Upper lobe of left lung (tissue), 6 donors: ENCODE measurements at regions not wholly inside any gene's neighbourhood (a gene's known extent, or its start where the extent isn't known, plus 50 kb on each side); places are given as distances from the start of the nearest gene placed in this dataset.

Experiments
- ATAC-seq, 2 donors: fragments of 200-7000 bp; cut with Tn5 transposase; one replicate each; pipeline ENCODE4 v1.9.1; 2022; ENCODE audit warnings: mild to moderate bottlenecking in 2 of 2, moderate library complexity in 2 of 2; ENCODE audit not compliant: low FRiP score in 2 of 2
- DNase-seq, 2 donors: peaks; one replicate each; pipeline ENCODE4 v3.0.0-alpha.2; 2019 to 2020
- H3K27ac ChIP-seq, 4 donors: fragments of 200-600 bp; sonication (generic); one replicate each; pipeline ENCODE4 v1.5.1; 2016 to 2019
- H3K27me3 ChIP-seq, 4 donors: fragments of 200-600 bp; sonication (generic); one replicate each; pipeline ENCODE4 v1.5.1; 2017 to 2019
- H3K36me3 ChIP-seq, 4 donors: fragments of 200-600 bp; sonication (generic); one replicate each; pipeline ENCODE4 v1.5.1; 2016 to 2019
- H3K4me1 ChIP-seq, 4 donors: fragments of 200-600 bp; sonication (generic); one replicate each; pipeline ENCODE4 v1.5.1; 2018 to 2019
- H3K4me3 ChIP-seq, 4 donors: fragments of 200-600 bp; sonication (generic); one replicate each; pipeline ENCODE4 v1.5.1; 2017 to 2019; ENCODE audit warnings: mild to moderate bottlenecking in 2 of 4, moderate library complexity in 1 of 4
- H3K9me3 ChIP-seq, 4 donors: fragments of 200-600 bp; sonication (generic); one replicate each; pipeline ENCODE4 v1.5.1; 2018 to 2019
- EP300 ChIP-seq, 4 donors: sonication (generic); formaldehyde crosslinking; IDR thresholded peaks; one replicate each; pipeline ENCODE4 v1.5.1; 2017; ENCODE audit warnings: antibody characterized with exemption in 4 of 4, control low read depth in 2 of 4
- POLR2A ChIP-seq, 4 donors: fragments of 450-650 bp; IDR thresholded peaks; one replicate each; pipeline ENCODE4 v1.5.1; 2016 to 2017; ENCODE audit warnings: antibody characterized with exemption in 4 of 4, mild to moderate bottlenecking in 2 of 4
- POLR2AphosphoS5 ChIP-seq, 2 donors: sonication (generic); formaldehyde crosslinking; IDR thresholded peaks; one replicate each; pipeline ENCODE4 v1.5.1; 2017; ENCODE audit warnings: antibody characterized with exemption in 2 of 2
- WGBS, 2 donors: methylation state at CpG; one replicate each; pipeline ENCODE4 v1.1.5; 2017 to 2018; 5-methylcytosine and 5-hydroxymethylcytosine counted together
- TF ChIP-seq, protein P1 (sequence below), 6 experiments: fragments of 450-650 bp in 4 of 6; fragments of 200-600 bp in 2 of 6; sonication (generic) in 2 of 6; IDR thresholded peaks; one replicate each; pipeline ENCODE4 v1.5.1; 2016 to 2019; ENCODE audit warnings: antibody characterized with exemption in 6 of 6
- donor health status: DM: no; HTN: no; CAD: no; lungs with moderate emphysema.
- donor health status: DM: no; HTN: yes; CAD: no; lungs with severe emphysema.

- DNase-seq (no peak), ATAC-seq (no peak)
- WGBS, 2 donors = 19 to 24% methylated on average over 1 of the region's 1 CpG
- Histone ChIP-seq H3K4me1 (no peaks in the 10 kb centered on the region), H3K36me3 (no peaks in the 10 kb centered on the region), H3K4me3 (no peak overlapping the region), H3K27me3 (no peaks in the 10 kb centered on the region), H3K9me3 (no peaks in the 10 kb centered on the region), H3K27ac (no peak overlapping the region)
- TF ChIP-seq EP300 (IDR thresholded peaks at IDR 0.05) (no peak), POLR2AphosphoS5 (IDR thresholded peaks at IDR 0.05) (no peak), POLR2A (IDR thresholded peaks at IDR 0.05) (no peak)
- TF ChIP-seq, protein P1, sequence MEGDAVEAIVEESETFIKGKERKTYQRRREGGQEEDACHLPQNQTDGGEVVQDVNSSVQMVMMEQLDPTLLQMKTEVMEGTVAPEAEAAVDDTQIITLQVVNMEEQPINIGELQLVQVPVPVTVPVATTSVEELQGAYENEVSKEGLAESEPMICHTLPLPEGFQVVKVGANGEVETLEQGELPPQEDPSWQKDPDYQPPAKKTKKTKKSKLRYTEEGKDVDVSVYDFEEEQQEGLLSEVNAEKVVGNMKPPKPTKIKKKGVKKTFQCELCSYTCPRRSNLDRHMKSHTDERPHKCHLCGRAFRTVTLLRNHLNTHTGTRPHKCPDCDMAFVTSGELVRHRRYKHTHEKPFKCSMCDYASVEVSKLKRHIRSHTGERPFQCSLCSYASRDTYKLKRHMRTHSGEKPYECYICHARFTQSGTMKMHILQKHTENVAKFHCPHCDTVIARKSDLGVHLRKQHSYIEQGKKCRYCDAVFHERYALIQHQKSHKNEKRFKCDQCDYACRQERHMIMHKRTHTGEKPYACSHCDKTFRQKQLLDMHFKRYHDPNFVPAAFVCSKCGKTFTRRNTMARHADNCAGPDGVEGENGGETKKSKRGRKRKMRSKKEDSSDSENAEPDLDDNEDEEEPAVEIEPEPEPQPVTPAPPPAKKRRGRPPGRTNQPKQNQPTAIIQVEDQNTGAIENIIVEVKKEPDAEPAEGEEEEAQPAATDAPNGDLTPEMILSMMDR (IDR thresholded peaks at IDR 0.05) = no peak
Observed at GRCh38 chr3:182220013-182220412, 508.3 kb downstream of the SOX2 start.

- H3K9me3 ChIP-seq = no peaks in the 10 kb centered on the region
- ATAC-seq = no peak
- no peak for DNase-seq
- 82 to 91% methylated on average over 1 of the region's 1 CpG for WGBS, 2 donors
- no peak for TF ChIP-seq POLR2AphosphoS5 (IDR thresholded peaks at IDR 0.05)
- TF ChIP-seq EP300 (IDR thresholded peaks at IDR 0.05) = no peak
- TF ChIP-seq POLR2A (IDR thresholded peaks at IDR 0.05) = no peak
- TF ChIP-seq, protein P1 (IDR thresholded peaks at IDR 0.05) = no peak
- no peaks in the 10 kb centered on the region for H3K27me3 ChIP-seq
- no peak overlapping the region for H3K27ac ChIP-seq
- no peaks in the 10 kb centered on the region for H3K4me1 ChIP-seq
- H3K36me3 ChIP-seq = no peaks in the 10 kb centered on the region
- no peak overlapping the region for H3K4me3 ChIP-seq
Observed at GRCh38 chr3:182220471-182220870, 508.7 kb downstream of the SOX2 start.

DNA sequence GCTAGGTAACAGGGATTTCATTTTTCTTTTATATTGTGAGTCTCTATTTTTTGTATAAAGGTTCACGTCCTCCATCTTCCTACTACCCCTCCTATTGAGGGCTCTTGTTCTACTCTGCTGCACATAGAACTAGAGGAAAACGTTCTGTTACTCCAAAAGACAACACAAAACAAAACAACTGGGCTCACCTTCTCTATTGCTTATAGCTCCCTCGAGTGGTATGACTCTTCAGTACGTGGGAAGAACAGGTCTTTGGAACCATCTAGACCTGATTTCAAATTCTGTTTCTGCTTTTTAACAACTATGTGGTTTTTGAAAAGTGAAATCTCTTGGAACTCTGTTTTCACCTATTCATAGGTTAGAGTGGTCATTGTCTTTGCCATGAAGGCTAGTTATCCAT is 515.3 kb downstream of the SOX2 start:
- Histone ChIP-seq H3K4me1 (no peaks in the 10 kb centered on the region), H3K9me3 (no peaks in the 10 kb centered on the region), H3K4me3 (no peak overlapping the region), H3K36me3 (no peaks in the 10 kb centered on the region), H3K27ac (no peak overlapping the region), H3K27me3 (no peaks in the 10 kb centered on the region)
- DNase-seq (no peak), ATAC-seq (no peak)
- 53 to 65% methylated on average over 4 of the region's 4 CpGs for WGBS, 2 donors
- no peak for TF ChIP-seq POLR2AphosphoS5 (IDR thresholded peaks at IDR 0.05)
- TF ChIP-seq POLR2A (IDR thresholded peaks at IDR 0.05) = no peak
- TF ChIP-seq, protein P1 (IDR thresholded peaks at IDR 0.05) = no peak
- TF ChIP-seq EP300 (IDR thresholded peaks at IDR 0.05) = no peak

DNA sequence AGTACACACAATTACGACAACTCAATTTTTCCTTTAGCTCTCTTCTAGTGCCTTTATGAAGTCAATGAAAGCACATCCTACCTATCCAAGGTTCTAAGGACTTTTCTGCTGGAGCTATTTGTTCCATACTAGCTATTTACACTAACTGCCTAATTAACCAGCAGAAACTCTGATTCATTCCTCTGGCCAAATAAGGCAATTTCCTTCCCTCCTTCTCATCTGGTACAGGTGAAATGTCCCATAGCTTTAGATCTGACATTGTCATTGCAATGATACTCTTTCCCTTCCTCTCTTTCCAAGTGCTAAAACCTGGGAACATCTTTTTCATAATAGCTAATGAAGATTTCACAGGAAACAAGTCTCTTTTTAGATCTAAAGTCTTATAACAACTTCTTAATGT is 521.7 kb downstream of the SOX2 start:
- Histone ChIP-seq H3K9me3 (no peaks in the 10 kb centered on the region), H3K27ac (no peak overlapping the region), H3K4me1 (no peaks in the 10 kb centered on the region), H3K36me3 (no peaks in the 10 kb centered on the region), H3K27me3 (no peaks in the 10 kb centered on the region), H3K4me3 (no peak overlapping the region)
- DNase-seq = no peak
- TF ChIP-seq, protein P1 (IDR thresholded peaks at IDR 0.05) = no peak
- TF ChIP-seq POLR2AphosphoS5 (IDR thresholded peaks at IDR 0.05) = no peak
- TF ChIP-seq EP300 (IDR thresholded peaks at IDR 0.05) = no peak
- TF ChIP-seq POLR2A (IDR thresholded peaks at IDR 0.05) = no peak
- ATAC-seq = no peak
- WGBS, 2 donors = 97 to 100% methylated on average over 1 of the region's 1 CpG

DNA sequence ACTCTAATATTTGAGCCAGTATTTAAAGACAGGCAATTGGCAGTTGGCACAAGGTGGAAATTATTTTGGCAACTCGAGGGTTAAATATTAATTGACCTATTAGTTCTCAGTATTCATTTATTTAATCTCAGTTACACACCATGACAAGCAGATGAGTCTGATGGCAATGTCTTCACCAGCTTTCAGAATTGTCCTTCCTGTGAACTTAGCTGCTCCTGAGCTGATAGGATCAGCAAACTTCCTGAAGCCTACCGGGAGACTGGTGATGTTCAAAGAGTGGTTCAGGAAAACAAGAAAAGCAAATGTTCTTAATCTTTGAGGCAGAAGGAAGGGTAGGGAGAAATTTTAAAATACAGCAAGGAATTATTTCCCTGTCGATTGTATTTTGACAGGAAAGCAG is 522.2 kb downstream of the SOX2 start:
- Histone ChIP-seq H3K4me1 (no peaks in the 10 kb centered on the region), H3K27me3 (no peaks in the 10 kb centered on the region), H3K27ac (no peak overlapping the region), H3K36me3 (no peaks in the 10 kb centered on the region), H3K4me3 (no peak overlapping the region), H3K9me3 (no peaks in the 10 kb centered on the region)
- ATAC-seq (no peak), DNase-seq (no peak)
- WGBS, 2 donors = 27 to 30% methylated on average over 3 of the region's 3 CpGs
- TF ChIP-seq, protein P1 (IDR thresholded peaks at IDR 0.05) = no peak
- TF ChIP-seq POLR2AphosphoS5 (IDR thresholded peaks at IDR 0.05) (no peak), EP300 (IDR thresholded peaks at IDR 0.05) (no peak), POLR2A (IDR thresholded peaks at IDR 0.05) (no peak)
